ENCODE measurements at regions not wholly inside any gene's neighbourhood (a gene's known extent, or its start where the extent isn't known, plus 50 kb on each side); places are given as distances from the start of the nearest gene placed in this dataset.

DNA sequence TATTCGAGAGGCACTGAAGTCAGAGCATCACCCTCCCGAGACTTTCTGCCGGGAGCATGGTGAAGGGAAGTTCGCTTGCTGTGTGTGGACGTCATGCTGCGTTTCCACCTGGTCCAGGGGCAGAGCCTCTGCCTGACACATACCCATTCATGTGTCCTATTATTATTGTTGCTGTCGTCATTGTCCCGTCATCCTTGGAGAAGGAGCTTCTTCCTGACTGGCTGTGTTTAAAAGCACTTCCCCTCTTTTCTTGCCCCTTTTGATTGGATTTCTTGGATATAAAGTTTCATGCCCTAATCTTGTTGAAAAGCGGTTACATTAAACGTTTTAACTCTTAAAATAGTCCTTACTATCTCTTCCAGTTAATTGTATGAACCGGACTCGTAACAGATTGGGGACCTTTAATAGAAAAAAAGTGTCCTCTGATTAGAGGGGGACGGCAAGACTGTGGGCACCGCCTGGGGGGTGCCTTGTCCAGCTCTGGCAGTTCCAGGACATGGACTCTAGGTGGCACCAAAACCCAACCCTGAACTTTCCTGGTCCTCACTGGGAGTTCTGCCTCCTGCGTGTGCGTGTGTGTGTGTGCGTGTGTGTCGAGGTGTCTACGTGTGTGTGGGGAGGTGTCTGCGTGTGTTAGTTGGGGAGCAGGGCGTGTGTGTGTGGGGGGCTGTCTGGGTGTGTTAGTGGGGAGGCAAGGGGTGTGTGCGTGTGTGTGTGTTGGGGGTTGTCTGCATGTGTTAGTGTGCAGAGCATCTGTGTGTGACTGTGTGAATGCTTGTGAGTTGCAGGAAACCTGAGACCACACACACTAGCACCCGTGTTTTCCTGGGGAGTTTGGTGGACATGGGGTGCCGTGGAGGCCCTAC is 133.3 kb upstream of the CIBAR2 start:
- Histone ChIP-seq H3K4me3 (no peak overlapping the region), H3K27ac (no peak overlapping the region), H3K4me1 (peaks cover 10% of the 10 kb centered on the region), H3K27me3 (no peaks in the 10 kb centered on the region), H3K36me3 (no peaks in the 10 kb centered on the region), H3K9me3 (no peaks in the 10 kb centered on the region)
- TF ChIP-seq POLR2A (IDR thresholded peaks at IDR 0.05) (no peak), POLR2AphosphoS5 (IDR thresholded peaks at IDR 0.05; ENCODE audit: insufficient read depth in 1 of 2, low read depth in 1 of 2) (no peak)
- TF ChIP-seq, protein P1, sequence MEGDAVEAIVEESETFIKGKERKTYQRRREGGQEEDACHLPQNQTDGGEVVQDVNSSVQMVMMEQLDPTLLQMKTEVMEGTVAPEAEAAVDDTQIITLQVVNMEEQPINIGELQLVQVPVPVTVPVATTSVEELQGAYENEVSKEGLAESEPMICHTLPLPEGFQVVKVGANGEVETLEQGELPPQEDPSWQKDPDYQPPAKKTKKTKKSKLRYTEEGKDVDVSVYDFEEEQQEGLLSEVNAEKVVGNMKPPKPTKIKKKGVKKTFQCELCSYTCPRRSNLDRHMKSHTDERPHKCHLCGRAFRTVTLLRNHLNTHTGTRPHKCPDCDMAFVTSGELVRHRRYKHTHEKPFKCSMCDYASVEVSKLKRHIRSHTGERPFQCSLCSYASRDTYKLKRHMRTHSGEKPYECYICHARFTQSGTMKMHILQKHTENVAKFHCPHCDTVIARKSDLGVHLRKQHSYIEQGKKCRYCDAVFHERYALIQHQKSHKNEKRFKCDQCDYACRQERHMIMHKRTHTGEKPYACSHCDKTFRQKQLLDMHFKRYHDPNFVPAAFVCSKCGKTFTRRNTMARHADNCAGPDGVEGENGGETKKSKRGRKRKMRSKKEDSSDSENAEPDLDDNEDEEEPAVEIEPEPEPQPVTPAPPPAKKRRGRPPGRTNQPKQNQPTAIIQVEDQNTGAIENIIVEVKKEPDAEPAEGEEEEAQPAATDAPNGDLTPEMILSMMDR (IDR thresholded peaks at IDR 0.05) = peak; percentile 55 to 75 (median 73)
- DNase-seq (ENCODE audit: extremely low spot score in 2 of 2) = no peak
- intact Hi-C loops (cut with DNase I) = no loop called here

DNA sequence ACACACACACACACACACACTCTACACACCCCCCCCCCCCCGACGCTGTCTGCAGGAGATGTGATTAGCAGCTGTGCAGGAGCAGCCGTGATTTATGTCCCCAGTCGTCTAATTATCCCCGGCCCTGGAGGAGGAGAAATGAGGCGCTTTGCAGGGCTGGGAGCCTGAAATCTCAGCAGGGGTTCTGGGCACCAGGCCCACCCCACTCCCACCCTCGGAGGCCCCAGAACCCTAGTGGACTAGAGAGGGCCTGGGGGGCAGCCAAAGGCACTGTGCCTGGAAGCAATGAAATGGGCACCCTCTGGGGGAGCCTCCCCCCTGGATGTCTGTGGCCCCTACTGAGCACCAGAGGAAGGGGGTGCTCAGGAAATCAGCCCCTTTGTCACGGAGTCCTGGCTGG is 134.2 kb upstream of the CIBAR2 start:
- Histone ChIP-seq H3K36me3 (no peaks in the 10 kb centered on the region), H3K4me1 (peaks cover 10% of the 10 kb centered on the region), H3K4me3 (no peak overlapping the region), H3K27ac (no peak overlapping the region), H3K9me3 (no peaks in the 10 kb centered on the region), H3K27me3 (no peaks in the 10 kb centered on the region)
- no peak for DNase-seq (ENCODE audit: extremely low spot score in 2 of 2)
- intact Hi-C loops (cut with DNase I) = no loop called here
- TF ChIP-seq POLR2AphosphoS5 (IDR thresholded peaks at IDR 0.05; ENCODE audit: insufficient read depth in 1 of 2, low read depth in 1 of 2) (no peak), POLR2A (IDR thresholded peaks at IDR 0.05) (no peak)
- TF ChIP-seq, protein P1 (IDR thresholded peaks at IDR 0.05) = no peak

DNA sequence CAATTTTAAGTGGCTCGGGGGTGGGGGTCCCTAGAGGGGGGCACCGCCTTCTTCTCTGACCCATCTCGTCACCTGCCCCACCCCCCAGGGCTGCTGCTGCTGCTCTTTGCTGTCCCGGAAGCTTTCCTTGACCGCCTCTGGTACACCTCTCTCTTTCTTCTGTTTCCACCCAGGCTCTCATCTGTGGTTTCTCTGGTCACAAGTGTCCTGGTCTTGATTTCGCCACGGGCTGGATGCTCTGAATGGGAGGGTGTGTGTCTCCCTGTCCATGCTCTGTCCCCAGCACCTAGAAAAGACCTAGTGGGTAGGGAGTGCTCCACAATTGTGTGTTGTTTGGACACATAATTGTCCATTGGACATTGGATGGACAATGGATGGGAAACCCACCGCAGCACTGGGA is 134.7 kb upstream of the CIBAR2 start:
- no peak for DNase-seq (ENCODE audit: extremely low spot score in 2 of 2)
- Histone ChIP-seq H3K4me1 (peaks cover 10% of the 10 kb centered on the region), H3K27ac (no peak overlapping the region), H3K36me3 (no peaks in the 10 kb centered on the region), H3K27me3 (no peaks in the 10 kb centered on the region), H3K9me3 (no peaks in the 10 kb centered on the region), H3K4me3 (no peak overlapping the region)
- intact Hi-C loops (cut with DNase I) = no loop called here
- TF ChIP-seq POLR2A (IDR thresholded peaks at IDR 0.05) = no peak
- TF ChIP-seq POLR2AphosphoS5 (IDR thresholded peaks at IDR 0.05; ENCODE audit: insufficient read depth in 1 of 2, low read depth in 1 of 2) = no peak
- TF ChIP-seq, protein P1 (IDR thresholded peaks at IDR 0.05) = no peak

DNA sequence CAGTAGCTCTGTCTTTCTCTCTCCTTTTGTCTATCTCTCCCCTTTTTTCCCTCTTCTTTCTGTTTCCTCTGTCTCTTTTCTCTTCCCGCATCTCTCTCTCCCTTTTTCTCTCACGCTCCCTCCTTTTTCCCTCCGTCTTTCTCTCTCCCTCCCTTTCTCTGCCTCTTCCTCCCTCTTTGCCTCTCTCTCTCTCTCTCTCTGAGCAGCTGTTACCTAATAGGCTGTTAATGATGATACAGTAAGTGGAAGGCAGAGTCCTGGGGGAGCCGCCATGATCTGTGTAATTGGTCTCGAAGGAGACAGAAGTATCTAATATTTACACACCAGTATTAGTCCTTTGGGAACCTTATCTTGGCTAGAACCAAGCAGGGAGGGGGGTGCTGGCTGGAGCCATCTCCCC is 136.1 kb upstream of the CIBAR2 start:
- no peak for DNase-seq (ENCODE audit: extremely low spot score in 2 of 2)
- intact Hi-C loops (cut with DNase I) = no loop called here
- Histone ChIP-seq H3K36me3 (no peaks in the 10 kb centered on the region), H3K4me1 (peaks cover 10% of the 10 kb centered on the region), H3K27ac (no peak overlapping the region), H3K9me3 (no peaks in the 10 kb centered on the region), H3K27me3 (no peaks in the 10 kb centered on the region), H3K4me3 (no peak overlapping the region)
- TF ChIP-seq POLR2AphosphoS5 (IDR thresholded peaks at IDR 0.05; ENCODE audit: insufficient read depth in 1 of 2, low read depth in 1 of 2) (no peak), POLR2A (IDR thresholded peaks at IDR 0.05) (no peak)
- TF ChIP-seq, protein P1 (IDR thresholded peaks at IDR 0.05) = no peak

DNA sequence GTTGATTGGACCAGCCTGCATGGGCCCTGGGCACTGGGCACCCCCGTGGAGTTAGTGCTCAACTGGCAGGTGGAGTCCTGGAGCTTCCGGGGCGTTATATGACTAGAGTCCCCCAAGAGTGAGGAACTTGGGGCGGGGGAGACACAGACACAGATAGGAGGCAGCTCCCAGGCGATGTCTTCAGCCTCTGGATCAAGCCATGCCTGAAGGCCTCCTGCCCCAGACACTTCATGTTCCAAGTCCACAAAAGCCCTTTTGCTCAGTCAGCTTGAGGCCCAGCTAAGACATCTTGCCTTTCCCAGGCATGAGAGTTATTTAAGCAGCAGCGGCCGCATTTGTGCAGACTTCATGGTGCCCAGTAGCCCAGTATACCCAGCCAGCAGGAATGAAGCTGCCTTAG is 136.6 kb upstream of the CIBAR2 start:
- Histone ChIP-seq H3K36me3 (no peaks in the 10 kb centered on the region), H3K27ac (no peak overlapping the region), H3K27me3 (no peaks in the 10 kb centered on the region), H3K4me3 (no peak overlapping the region), H3K4me1 (peaks cover 10% of the 10 kb centered on the region), H3K9me3 (no peaks in the 10 kb centered on the region)
- intact Hi-C loops (cut with DNase I) = no loop called here
- no peak for TF ChIP-seq POLR2AphosphoS5 (IDR thresholded peaks at IDR 0.05; ENCODE audit: insufficient read depth in 1 of 2, low read depth in 1 of 2)
- TF ChIP-seq, protein P1 (IDR thresholded peaks at IDR 0.05) = no peak
- no peak for TF ChIP-seq POLR2A (IDR thresholded peaks at IDR 0.05)
- no peak for DNase-seq (ENCODE audit: extremely low spot score in 2 of 2)

Data from vagina (tissue), 2 donors.